ENCODE measurements at regions not wholly inside any gene's neighbourhood (a gene's known extent, or its start where the extent isn't known, plus 50 kb on each side); places are given as distances from the start of the nearest gene placed in this dataset.

- no peak for ATAC-seq (ENCODE audit: low read depth)
- intact Hi-C loops (cut with micrococcal nuclease), result loop anchor here (5.0 to 10.0 kb wide), 2 partner anchors 1110 to 1198 kb away; no protein-coding TSS in a partner anchor
These were observed 218.3 kb upstream of the EDNRB start for GRCh38 chr13:78136966-78137365.

GRCh38 chr13:78133511-78133910 is 214.9 kb upstream of the EDNRB start:
- no peaks in the 10 kb centered on the region for H3K9me3 Mint-ChIP-seq (ENCODE audit: insufficient read depth)
- TF ChIP-seq EZH2 (IDR thresholded peaks at IDR 0.05; ENCODE audit: borderline replicate concordance, insufficient read depth, low read depth, low read length, poor library complexity, severe bottlenecking) (no peak), CTCF (IDR thresholded peaks at IDR 0.05) (no peak)

More at GRCh38 chr13:78136966-78137365, 218.3 kb upstream of the EDNRB start:
- H3K9me3 Mint-ChIP-seq (ENCODE audit: insufficient read depth), result no peaks in the 10 kb centered on the region
- Histone ChIP-seq H3K9ac (ENCODE audit: low read length) (no peak overlapping the region), H2AFZ (ENCODE audit: insufficient read depth, low read depth, low read length, poor library complexity, severe bottlenecking) (no peak overlapping the region), H4K20me1 (ENCODE audit: control insufficient read depth, insufficient read depth, low read length, poor library complexity, severe bottlenecking) (no peaks in the 10 kb centered on the region), H3K79me2 (ENCODE audit: control insufficient read depth, insufficient read depth, low read length) (no peaks in the 10 kb centered on the region), H3K4me1 (ENCODE audit: control insufficient read depth in 2 of 2, insufficient read depth in 2 of 2, low read length in 2 of 2) (peaks cover 7% of the 10 kb centered on the region in 2 donors), H3K27me3 (replicated peaks in 1 of 4; ENCODE audit: control extremely low read depth in 1 of 4, control insufficient read depth in 3 of 4, insufficient read depth in 4 of 4, low read length in 3 of 4) (no peaks in the 10 kb centered on the region), H3K4me2 (replicated peaks; ENCODE audit: low read depth, low read length, poor library complexity, severe bottlenecking) (no peak overlapping the region), H3K4me3 (ENCODE audit: control extremely low read depth in 1 of 5, extremely low read depth in 1 of 5, insufficient read depth in 1 of 5, low read depth in 2 of 5, low read length in 4 of 5) (no peak overlapping the region), H3K27ac (ENCODE audit: low read length in 2 of 2) (no peak overlapping the region), H3K9me3 (ENCODE audit: control extremely low read depth in 1 of 3, control insufficient read depth in 2 of 3, insufficient read depth in 1 of 3, low read length in 2 of 3) (no peaks in the 10 kb centered on the region), H3K36me3 (replicated peaks in 1 of 2; ENCODE audit: control extremely low read depth in 1 of 2, control insufficient read depth in 1 of 2, extremely low read depth in 1 of 2, insufficient read depth in 2 of 2, low read length in 1 of 2) (no peaks in the 10 kb centered on the region)
- DNase-seq, result no peak
- H3K4me1 Mint-ChIP-seq, result peaks cover 5% of the 10 kb centered on the region
- POLR2A ChIA-PET, result no interaction called here
- H3K27me3 Mint-ChIP-seq, result no peaks in the 10 kb centered on the region
- no peak for TF ChIP-seq EZH2 (IDR thresholded peaks at IDR 0.05; ENCODE audit: borderline replicate concordance, insufficient read depth, low read depth, low read length, poor library complexity, severe bottlenecking)
- TF ChIP-seq CTCF (IDR thresholded peaks at IDR 0.05), result no peak
- no peak overlapping the region for H3K27ac Mint-ChIP-seq
- no CpG with 5 or more reads among the region's 3 CpGs for WGBS (ENCODE audit: insufficient coverage)
- CTCF ChIA-PET, result interaction anchor here (0.6 to 6.5 kb wide), 11 partner anchors 10 to 1406 kb away, joined by 3 to 74 read pairs (median 8); no protein-coding TSS in a partner anchor
- H3K4me3 Mint-ChIP-seq, result no peak overlapping the region

More at GRCh38 chr13:78133511-78133910, 214.9 kb upstream of the EDNRB start:
- no CpG with 5 or more reads among the region's 3 CpGs for WGBS (ENCODE audit: insufficient coverage)
- ChIA-PET CTCF (interaction anchor here (0.9 to 3.6 kb wide), 4 partner anchors 11 to 845 kb away, joined by 3 to 21 read pairs (median 3); no protein-coding TSS in a partner anchor), POLR2A (no interaction called here)
- DNase-seq (no peak), ATAC-seq (ENCODE audit: low read depth) (no peak)
- Histone ChIP-seq H4K20me1 (ENCODE audit: control insufficient read depth, insufficient read depth, low read length, poor library complexity, severe bottlenecking) (no peaks in the 10 kb centered on the region), H3K4me1 (ENCODE audit: control insufficient read depth in 2 of 2, insufficient read depth in 2 of 2, low read length in 2 of 2) (peaks cover 7% of the 10 kb centered on the region in 2 donors), H2AFZ (ENCODE audit: insufficient read depth, low read depth, low read length, poor library complexity, severe bottlenecking) (no peak overlapping the region), H3K9me3 (ENCODE audit: control extremely low read depth in 1 of 3, control insufficient read depth in 2 of 3, insufficient read depth in 1 of 3, low read length in 2 of 3) (no peaks in the 10 kb centered on the region), H3K4me2 (replicated peaks; ENCODE audit: low read depth, low read length, poor library complexity, severe bottlenecking) (no peak overlapping the region), H3K27ac (ENCODE audit: low read length in 2 of 2) (no peak overlapping the region), H3K27me3 (replicated peaks in 1 of 4; ENCODE audit: control extremely low read depth in 1 of 4, control insufficient read depth in 3 of 4, insufficient read depth in 4 of 4, low read length in 3 of 4) (peaks cover 0 to 3% (median 0%) of the 10 kb centered on the region in 4 experiments), H3K79me2 (ENCODE audit: control insufficient read depth, insufficient read depth, low read length) (no peaks in the 10 kb centered on the region), H3K9ac (ENCODE audit: low read length) (no peak overlapping the region), H3K4me3 (ENCODE audit: control extremely low read depth in 1 of 5, extremely low read depth in 1 of 5, insufficient read depth in 1 of 5, low read depth in 2 of 5, low read length in 4 of 5) (no peak overlapping the region), H3K36me3 (replicated peaks in 1 of 2; ENCODE audit: control extremely low read depth in 1 of 2, control insufficient read depth in 1 of 2, extremely low read depth in 1 of 2, insufficient read depth in 2 of 2, low read length in 1 of 2) (no peaks in the 10 kb centered on the region)
- H3K27me3 Mint-ChIP-seq, result peaks cover 13% of the 10 kb centered on the region
- no peak overlapping the region for H3K27ac Mint-ChIP-seq
- peaks cover 5% of the 10 kb centered on the region for H3K4me1 Mint-ChIP-seq
- no peak overlapping the region for H3K4me3 Mint-ChIP-seq
- intact Hi-C loops (cut with micrococcal nuclease), result loop anchor here (10.0 kb wide), 1 partner anchor 1201 kb away; no protein-coding TSS in a partner anchor

Data from B cell (primary cell).